ENCODE measurements at regions not wholly inside any gene's neighbourhood (a gene's known extent, or its start where the extent isn't known, plus 50 kb on each side); places are given as distances from the start of the nearest gene placed in this dataset.

DNA sequence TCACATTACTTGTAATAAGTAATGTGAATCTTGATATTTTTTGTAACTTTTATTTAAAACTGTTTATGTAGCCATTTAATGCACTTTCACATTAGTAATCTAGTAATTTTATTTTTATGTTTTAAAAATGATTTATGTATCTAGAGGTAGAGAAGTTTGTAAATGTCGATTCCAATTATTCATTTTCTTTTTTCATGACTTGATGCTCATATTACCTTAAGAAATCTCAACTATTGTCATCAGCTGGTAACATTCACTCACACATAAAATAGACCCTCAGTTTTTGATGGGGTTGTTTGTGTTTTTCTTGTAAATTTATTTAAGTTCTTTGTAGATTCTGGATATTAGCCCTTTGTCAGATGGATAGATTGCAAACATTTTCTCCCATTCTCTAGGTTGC is 351.7 kb upstream of the CDH7 start:
- DNase-seq: no peak

DNA sequence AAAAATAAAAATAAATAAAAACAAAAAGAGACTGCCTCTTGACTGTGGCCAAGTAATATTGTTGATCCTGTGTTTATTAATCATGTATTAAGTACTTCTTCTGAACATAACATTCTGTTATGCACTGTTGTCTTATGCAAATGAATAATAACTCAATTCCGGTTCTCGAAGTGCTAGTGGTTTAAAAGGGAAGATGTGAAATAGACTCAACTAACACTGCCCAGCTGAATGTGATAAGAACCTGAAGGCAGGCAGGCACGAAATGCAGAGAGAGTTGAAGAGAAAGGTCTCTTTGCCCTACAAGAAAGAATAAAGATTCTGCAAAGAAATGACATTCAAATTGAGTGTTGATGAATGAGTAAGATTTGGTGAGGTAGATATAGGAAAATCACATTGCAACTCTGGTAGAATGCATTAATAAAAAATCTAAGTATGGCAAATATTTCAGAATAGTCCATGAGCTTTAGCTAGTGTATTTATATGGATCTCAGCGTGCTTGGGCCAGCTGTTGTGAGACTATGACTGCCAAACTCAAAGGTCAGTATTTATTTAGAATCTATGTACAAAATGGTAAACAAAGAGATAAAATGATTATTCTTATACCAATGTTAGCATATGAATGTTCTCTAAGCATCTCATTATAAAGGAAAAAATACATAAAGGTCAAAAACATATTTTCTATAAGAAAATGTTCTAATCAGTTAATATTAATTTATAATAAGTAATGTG is 352.3 kb upstream of the CDH7 start:
- no peak for DNase-seq

DNA sequence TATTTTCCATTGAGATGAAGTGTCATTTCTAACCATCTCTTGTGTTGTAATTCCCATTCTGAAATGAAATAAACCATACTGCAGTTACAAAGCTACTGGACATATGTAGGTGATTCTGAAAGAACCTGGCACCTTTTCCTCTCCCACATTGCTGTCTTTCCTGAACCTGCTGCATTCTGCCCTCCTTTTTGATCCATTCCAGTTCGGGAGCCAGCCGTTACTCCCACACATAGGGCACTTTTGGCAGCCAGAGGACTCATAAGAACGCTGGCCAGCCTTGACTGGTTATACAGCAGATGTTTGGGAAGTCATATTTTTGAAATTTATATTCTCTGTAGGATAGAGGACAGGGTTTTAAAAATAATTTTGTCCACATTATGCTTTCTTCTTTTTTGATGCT is 369.8 kb upstream of the CDH7 start:
- no peak for DNase-seq

DNA sequence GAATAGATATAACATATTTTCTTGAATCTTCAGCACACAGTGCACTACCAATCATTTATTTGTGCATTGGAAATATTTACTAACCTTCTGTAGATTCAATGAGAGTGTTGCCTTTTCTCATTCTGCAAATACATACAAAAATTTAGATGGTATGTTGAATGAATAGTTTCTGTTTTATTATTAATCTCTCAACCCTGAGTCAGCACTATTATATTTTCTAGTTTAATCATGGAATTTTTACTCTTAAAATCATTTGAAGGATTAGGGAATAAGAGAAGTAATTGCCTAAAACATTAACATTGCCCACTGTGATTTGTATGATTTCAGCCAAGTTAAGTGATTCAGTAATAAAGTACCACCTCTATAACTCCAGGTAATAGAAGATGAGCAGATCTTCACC is 370.2 kb upstream of the CDH7 start:
- no peak for DNase-seq

DNA sequence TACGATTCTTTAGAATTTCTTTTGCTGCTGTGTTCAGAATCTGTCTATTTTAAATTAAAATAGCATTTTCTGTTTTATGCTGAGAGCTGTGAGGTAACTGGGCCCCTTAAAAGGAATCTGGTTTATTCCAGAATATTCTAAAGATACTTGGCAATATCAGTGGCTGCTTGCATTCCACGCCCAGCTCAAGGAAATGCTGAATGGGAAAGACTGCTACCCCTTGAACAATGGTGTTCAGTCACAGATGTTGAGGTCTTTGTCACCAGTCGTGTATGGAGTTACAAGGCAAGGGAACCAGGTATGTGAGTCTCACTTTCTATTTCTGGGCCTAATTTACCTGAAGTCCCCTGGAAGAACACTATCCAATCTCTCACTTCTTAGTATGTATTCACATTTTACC is 377.9 kb upstream of the CDH7 start:
- DNase-seq: no peak

DNA sequence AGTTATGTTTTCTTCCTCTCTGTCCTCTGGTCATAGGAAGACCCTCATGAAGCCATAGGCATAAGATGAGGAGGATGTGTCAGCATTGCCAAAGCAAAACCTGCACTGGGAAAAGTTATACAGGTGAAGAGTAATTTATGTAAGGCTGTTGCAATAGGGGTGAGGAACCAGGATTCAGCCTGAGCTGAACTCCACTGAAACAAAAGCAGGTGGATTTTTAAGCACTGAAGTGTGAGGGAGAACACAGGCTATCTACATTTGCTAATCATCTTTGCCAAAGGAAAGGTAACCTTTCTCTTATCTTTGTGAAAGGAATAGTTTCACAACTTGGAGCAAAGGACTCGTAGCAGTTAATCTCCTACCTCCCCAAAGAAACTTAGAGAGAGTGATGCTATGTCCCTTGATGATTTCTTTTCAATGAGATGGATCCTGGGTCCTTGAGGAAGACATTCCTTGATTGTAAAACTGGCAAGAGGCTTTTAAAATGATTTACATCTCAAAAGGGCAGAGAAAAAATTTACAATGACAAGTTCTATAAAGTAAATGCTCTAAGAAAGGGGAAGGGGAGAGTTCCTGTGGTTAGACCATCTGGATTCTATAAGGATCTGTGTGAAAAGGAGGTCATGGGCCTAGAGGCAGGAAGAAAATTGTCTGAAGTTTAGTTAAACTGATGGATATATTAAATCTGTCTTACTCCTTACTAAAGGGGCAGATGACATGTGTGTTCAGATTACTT is 385.4 kb upstream of the CDH7 start:
- DNase-seq: no peak

DNA sequence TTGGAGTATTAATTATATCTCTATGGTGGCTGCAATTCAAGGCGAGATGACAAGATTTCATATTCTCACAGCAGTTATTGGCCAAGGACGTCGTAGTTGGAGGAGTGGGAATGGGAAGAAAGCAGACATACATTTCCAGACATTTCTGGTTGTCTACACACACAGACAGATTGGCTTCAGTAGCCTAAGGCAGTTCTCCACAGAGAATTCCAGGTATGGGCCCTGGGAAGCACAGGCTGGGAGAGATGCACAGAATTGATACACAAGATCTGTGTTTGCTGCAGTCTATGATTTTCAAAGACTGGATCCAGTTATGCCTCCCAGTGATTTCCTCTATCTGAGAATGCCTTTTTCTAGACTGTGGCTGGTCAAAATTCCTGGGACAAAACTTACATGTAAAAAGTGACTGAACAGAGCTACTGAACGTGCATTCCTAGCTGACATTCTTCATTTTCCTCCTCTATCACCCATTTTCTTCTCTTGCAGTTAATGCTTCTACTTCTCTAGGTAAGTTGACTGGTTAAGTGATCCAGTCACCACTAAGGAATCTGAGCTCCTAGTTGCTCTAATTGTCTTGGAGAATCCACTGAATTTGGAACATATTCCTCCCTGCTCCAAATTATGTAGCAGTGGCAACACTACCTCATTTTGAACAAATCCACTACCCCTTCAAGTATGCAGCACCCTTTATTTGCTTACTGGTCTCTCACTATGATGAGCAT is 386.7 kb upstream of the CDH7 start:
- no peak for DNase-seq

DNA sequence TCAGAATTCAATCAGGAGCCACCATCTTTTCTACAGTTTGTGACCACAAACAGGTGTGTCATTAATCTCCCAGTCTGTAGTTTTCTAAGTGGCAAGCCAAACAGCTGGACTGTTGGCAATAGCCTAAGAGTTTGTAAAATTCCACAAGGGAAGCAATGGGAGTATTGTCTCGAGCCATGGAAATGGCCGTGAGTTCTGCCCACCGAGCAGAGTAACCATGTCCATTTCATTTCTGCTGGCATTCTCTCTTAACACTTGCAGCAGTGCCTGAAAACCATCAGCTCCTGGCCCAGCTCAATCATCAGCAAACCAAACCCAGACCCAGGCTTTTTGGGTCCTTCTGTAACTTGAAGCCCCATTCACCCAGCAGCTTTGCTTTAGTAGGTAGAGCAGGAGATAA is 387.8 kb upstream of the CDH7 start:
- no peak for DNase-seq

DNA sequence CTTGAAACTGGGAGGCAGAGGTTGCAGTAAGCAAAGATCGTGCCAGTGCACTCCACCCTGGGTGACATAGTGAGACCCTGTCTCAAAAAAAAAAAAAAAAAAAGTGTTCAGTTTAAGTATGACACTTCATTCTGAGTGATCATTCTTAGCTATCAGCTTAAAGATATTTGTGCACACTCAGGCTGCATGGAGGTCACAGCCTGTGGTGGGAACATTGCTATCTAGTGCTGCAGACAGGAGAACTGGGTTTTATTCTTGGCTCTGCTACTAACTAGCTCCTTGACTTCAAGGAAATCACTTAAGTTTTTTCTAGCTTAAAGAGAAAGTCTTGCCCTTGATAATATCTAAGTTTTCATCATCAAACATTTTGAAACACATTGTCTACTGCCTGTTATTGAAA is 391.3 kb upstream of the CDH7 start:
- no peak for DNase-seq

DNA sequence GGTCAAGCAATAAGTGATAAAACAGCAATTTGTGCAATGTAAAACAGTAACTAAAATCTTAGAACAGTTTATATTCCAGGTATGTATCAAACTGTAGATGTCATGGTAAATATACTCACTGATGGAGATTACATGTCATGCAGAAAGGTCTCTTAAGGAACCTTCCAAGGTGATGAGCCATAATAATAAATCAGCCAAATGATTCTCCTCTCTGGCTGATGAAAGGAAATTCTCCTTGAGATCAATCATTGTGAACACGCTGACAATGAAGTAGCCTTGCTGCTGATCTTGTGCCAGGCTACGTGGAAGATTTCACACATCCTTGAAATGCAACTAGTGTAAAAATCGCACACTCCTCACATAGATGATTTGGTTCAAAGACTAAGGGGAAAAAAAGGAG is 392.5 kb upstream of the CDH7 start:
- no peak for DNase-seq

DNA sequence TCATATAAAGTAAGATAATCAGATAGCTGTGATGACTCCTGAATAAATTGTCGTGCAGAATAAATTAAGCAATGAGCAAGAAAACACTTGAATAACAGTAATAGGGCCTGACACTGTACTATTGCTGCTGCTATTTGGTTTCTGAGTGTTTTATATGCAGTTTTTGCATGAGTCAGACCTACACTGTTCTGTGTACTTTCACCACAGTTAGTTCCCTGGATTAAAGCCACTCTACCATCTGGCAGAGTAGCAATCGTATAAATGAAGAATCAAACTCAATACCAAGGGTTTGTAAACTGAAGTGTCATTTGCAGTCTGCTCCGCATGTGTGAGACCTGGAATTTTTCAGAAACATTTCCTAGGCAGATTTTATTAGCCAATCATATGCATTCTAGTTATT is 398.6 kb upstream of the CDH7 start:
- DNase-seq: no peak

DNA sequence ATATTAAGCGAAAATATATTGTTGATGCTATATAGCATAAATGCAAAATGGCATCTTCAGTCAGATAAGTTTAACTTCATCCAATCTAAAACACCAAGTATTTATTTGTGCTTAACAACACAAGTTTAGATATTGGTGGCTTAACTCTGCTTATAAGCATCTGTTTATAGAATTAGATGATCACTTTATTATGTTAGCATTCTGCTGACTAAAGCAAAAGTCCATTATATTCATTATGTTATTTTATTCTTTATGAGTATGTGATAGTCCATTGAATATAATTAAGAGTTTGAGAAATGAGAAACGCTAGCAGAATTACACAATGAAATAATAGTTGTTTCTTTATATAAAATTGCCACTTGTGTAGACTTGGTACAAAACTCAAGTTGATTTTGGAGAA is 401.2 kb upstream of the CDH7 start:
- DNase-seq: no peak

DNA sequence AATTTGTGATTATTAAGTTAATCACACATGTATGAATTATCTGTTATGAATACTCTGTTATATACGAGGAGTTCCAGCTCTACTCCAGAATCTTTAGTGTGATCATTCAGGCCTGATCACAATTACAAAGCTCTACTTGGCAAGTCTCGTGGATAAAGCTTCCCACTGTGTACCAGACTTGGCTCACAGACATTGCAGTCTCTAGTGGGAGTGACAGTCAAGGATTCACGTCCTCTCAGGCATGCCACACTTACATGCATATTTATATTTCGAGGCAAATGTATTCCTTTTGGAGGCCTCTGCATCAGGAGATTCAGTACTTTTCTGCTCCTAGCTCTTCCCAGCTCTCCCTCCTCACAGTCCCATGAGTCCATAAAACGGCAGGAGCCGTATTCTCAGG is 403.4 kb upstream of the CDH7 start:
- no peak for DNase-seq

DNA sequence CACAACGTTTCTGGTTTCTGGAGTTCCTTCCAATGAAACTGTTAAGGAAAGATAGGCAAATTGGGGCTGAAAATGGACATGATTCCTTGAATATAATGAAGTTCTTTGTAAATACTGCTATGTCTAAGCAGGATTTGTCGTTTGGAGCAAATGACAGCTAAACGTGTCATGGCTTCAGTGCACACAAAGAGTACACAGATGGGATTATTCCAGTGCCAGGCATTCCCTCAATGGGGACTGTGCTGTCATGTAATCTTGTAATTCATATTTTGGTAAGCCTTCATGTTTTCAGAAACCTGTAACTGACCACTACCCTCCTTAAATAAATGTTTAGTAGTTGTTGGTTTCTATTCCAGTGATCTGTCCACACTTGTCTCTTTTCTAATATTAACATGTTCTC is 404.7 kb upstream of the CDH7 start:
- no peak for DNase-seq

DNA sequence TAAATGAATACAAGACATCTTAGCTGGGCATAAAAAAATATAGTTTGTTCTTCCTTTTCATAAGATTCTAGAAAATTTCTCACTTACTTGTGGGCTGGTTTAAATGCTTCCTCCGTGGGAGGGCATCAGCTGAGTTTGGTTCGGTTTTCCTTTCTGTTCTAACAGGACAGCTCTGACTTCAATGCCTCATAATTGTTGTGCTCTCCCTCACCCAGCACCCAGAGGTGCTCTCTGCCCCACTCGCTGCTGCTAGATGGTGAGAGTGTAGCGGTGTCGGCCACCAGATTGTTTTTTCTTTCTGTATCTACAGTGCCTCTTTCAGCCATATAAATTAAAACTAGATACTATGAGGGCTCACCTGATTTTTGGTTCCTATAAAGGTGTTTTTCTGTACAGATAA is 407.2 kb upstream of the CDH7 start:
- no peak for DNase-seq

DNA sequence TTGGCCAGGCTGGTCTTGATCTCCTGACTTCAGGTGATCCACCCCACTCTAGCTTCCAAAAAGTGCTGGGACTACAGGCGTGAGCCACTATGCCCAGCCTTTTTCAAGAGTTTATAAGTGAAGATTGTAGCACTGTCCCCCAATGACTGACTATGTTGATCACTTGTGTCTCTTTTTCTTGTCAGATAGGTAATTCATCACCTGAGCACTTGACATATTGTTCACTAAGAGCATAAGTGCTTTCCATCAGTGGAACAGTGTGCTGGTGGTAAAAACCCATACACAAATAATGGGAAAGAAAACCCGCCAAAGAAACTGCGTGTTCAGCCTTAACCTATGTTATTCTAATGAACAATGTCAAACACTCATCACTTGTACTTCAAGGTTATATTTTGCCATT is 414.4 kb upstream of the CDH7 start:
- no peak for DNase-seq

DNA sequence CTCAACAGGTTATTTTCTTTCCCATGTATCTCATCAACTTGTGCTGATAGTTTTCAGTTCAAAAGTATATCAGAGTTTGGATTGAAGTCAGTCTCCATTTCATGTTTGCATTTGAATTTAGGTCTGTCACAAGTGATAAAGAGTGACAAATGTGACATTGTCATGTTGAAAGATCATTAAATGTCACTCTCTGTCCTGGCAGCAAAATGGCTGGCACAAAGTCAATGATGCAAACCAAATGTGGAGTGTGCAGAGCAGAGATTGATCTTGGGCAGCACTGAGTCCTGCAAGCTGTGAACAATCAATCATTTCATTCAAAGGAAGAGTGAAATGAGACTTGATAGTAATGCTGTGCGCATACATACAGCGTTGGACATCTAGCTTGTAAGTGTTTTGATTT is 421.8 kb upstream of the CDH7 start:
- DNase-seq: no peak

DNA sequence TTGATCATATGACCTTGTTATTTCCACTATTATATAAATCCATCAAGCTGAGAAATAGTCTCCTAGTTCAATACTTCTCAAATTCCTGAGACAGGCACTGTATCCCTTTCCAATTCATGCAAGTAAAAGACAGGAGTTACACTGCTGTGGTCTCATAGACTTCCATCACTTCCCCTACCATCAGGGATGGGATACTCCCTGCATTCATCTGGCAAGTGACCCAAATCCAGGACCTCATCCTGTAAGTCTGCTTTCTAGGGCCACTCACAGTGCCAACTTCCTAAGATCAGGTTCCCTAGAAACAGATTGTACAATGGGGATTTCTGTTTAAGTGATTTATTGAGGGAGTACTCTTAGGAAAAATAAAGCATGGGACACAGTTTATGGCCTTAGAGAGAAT is 424.0 kb upstream of the CDH7 start:
- no peak for DNase-seq

DNA sequence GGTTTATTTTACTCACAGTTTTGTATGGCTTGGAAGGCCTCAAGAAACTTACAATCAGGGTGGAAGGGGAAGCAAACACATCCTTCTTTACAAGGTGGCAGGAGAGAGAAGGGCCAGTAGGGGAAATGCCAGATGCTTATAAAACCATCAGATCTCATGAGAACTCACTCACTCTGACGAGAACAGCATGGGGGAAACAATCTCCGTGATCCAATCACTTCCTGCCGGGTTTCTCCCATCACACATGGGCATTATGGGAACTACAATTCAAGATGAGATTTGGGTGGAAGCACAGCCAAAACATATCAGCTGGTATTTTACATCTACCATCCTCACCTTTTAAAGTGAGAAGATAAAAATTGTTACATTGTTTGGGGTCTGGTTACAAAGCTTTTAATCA is 427.9 kb upstream of the CDH7 start:
- DNase-seq: no peak

DNA sequence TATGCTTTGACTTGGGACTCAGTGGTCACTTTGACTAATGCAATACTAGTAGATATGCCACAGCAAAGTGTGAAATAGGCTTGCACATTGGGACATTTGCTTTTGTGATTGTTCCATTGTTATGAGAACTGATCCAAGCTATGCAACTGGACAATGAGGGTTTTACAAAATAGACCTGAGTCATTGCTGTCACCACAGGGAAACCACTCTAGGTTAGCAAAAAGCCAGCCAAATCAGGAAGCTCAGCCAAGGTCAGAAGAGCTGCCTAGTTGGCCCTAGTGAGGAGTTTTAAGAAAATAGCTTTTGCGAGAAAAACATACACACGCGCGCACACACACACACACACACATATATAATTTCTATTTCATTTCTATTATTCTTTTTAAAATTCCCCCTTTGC is 452.4 kb upstream of the CDH7 start:
- DNase-seq: no peak

DNA sequence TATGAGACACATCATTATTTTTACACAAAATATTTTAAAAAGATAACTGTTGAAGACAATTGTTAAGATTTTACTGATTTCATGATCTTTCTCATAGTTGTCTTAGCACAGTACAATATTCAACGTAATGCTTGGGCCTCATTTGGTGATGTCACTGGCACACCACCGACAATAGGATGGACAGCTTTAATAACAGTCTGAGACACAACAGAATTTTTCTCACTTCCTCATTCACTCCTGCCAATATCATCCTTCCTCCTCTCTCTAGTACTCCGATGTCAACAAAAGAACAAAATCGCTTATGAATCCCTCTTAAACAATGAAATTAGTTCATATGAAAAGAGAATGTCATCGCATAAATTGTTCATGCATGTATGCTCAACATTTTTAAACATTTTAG is 461.9 kb upstream of the CDH7 start:
- no peak for DNase-seq

DNA sequence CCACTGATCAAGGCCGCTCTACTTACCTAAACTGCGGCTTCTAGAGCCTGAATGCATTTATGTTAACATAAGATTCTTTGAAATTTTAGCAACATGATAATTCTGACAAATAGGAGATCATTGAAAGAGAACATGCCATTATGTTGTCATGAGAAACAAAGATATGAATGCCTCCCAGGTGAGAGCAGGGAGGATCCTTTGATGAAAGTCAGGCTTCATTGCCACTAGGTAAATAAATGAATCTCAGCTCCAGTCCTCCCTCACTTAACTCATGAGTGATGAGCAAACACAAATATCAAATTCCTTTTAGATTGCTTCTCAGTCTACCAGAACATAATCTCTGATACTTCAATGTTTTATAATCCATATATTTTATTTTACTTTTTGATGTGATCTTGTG is 463.2 kb upstream of the CDH7 start:
- DNase-seq: no peak

DNA sequence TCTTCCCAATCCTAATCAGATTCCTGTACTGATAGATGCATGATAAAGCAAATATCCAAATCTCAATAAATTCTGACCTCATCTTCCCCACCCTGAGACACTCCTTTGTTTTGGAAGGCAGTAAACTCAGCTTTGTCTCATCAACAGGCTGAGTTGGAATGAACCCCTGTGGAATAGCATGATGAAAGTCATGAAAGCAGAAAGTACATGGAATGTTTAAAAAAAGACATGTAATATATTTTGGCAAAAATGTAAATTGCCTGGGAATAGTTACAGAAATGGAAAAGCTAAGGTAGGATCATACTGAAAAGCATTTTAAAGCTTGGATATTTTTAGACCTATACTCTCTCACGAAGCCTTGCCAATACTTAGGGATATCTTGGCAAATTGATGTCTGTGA is 468.7 kb upstream of the CDH7 start:
- DNase-seq: no peak

DNA sequence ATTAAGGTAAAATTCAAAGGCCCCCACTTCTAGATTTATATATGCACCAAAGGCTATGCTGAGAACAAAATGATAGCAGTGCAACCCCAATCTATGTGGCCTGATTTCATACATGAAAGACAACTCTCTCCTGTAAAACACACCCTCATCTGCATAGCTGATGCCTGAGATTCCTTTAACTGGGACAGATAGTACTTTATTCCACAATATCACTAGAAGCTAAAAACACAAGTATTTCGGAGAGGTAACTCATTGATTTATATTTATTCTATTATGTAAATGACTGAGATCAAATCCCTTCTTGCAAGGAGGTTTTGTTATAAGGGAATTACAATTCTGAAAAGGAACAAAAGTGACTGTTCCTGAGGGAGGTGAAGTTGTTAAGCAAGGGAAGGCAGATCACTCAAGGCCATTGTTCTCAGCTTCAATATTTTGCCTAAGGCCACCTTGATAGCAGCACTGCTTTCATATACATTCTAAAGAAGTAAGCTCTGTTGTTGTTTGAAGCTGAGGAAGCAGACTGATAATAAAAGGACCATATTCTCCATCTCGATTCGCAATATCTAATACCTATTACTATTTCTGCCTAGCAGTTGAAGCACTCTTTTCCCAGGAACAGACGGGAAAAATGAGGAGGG is 471.0 kb upstream of the CDH7 start:
- no peak for DNase-seq

Data from activated CD4-positive, alpha-beta T cell treated with anti-CD3 and anti-CD28 coated beads, Interleukin-10, Interleukin-2, amounts not matched to agents 100 ng/mL and 50 ng/mL, durations not matched to agents 16 hours and 8 hours (primary cell).